Transverse colon (tissue), 4 donors: ENCODE measurements at regions not wholly inside any gene's neighbourhood (a gene's known extent, or its start where the extent isn't known, plus 50 kb on each side); places are given as distances from the start of the nearest gene placed in this dataset.

ENCODE experiments used
- DNase-seq: peaks from one replicate; pipeline ENCODE4 v3.0.0-alpha.2; 2019
- H3K27ac ChIP-seq, 4 donors: fragments of 200-600 bp; sonication (generic); 2 replicates each; pipeline ENCODE4 v1.5.1; 2016 to 2018; ENCODE audit warnings: inconsistent platforms in 4 of 4
- H3K27me3 ChIP-seq: fragments of 200-600 bp; sonication (generic); 2 replicates; pipeline ENCODE4 v1.5.1; 2017; ENCODE audit warnings: inconsistent platforms
- H3K36me3 ChIP-seq, 4 donors: fragments of 200-600 bp; sonication (generic); 2 replicates each; pipeline ENCODE4 v1.5.1; 2017 to 2019; ENCODE audit warnings: inconsistent platforms in 4 of 4
- H3K4me1 ChIP-seq, 4 donors: fragments of 200-600 bp; sonication (generic); 2 replicates each; pipeline ENCODE4 v1.5.1; 2017 to 2020; ENCODE audit warnings: inconsistent platforms in 4 of 4
- H3K4me3 ChIP-seq, 4 donors: fragments of 200-600 bp; sonication (generic); 1 replicate in 1 of 4; 2 replicates in 3 of 4; pipeline versions ENCODE4 v1.5.1 to v1.6.1; 2017 to 2019; ENCODE audit warnings: inconsistent platforms in 4 of 4
- H3K9me3 ChIP-seq, 2 donors: fragments of 200-600 bp; sonication (generic); 2 replicates each; pipeline ENCODE4 v1.5.1; 2017 to 2019; ENCODE audit warnings: inconsistent platforms in 2 of 2
- EP300 ChIP-seq: sonication (generic); formaldehyde crosslinking; IDR thresholded peaks from one replicate; pipeline ENCODE4 v1.6.1; 2017; ENCODE audit warnings: antibody characterized with exemption, low read depth
- POLR2A ChIP-seq: fragments of 450-650 bp; IDR thresholded peaks from one replicate; pipeline ENCODE4 v1.6.1; 2016; ENCODE audit warnings: antibody characterized with exemption, mild to moderate bottlenecking, moderate library complexity
- POLR2AphosphoS5 ChIP-seq, 3 donors: sonication (generic); formaldehyde crosslinking; IDR thresholded peaks; one replicate each; pipeline ENCODE4 v1.6.1; 2016; ENCODE audit warnings: antibody characterized with exemption in 3 of 3
- WGBS, 2 donors: methylation state at CpG; one replicate each; pipeline ENCODE4 v1.1.5; 2018; ENCODE audit warnings: low coverage in 1 of 2; 5-methylcytosine and 5-hydroxymethylcytosine counted together
- in situ Hi-C, 4 donors: fragments of 200-750 bp; cut with MboI; loops; one replicate each; pipeline versions ENCODE4 v1.15.0 to v1.15.1; 2017; ENCODE audit warnings: low sequenced_read_pairs in 3 of 4, low pct_ligation_motif_present in 1 of 4, low pct_unique_long_range_greater_than_20kb in 1 of 4
- intact Hi-C: fragments of 100-400 bp; cut with DNase I; formaldehyde crosslinking; loops from one replicate; pipeline ENCODE4 v1.15.1; 2023; ENCODE audit warnings: low total_unique reads
- TF ChIP-seq, protein P1 (sequence below), 5 experiments: fragments of 200-600 bp in 3 of 5; fragments of 450-650 bp in 2 of 5; sonication (generic) in 3 of 5; IDR thresholded peaks; 1 replicate in 2 of 5; 2 replicates in 3 of 5; pipeline ENCODE4 v1.5.1; 2016 to 2017; ENCODE audit warnings: antibody characterized with exemption in 5 of 5, inconsistent platforms in 3 of 5, mild to moderate bottlenecking in 2 of 5, moderate library complexity in 1 of 5

GRCh38 chr1:57844382-57844980, 420.6 kb upstream of the DAB1 start:
- H3K4me1 ChIP-seq = no peaks in the 10 kb centered on the region
- H3K4me3 ChIP-seq = no peak overlapping the region
- in situ Hi-C loops (no loop called here), intact Hi-C loops (no loop called here)
- TF ChIP-seq, protein P1, sequence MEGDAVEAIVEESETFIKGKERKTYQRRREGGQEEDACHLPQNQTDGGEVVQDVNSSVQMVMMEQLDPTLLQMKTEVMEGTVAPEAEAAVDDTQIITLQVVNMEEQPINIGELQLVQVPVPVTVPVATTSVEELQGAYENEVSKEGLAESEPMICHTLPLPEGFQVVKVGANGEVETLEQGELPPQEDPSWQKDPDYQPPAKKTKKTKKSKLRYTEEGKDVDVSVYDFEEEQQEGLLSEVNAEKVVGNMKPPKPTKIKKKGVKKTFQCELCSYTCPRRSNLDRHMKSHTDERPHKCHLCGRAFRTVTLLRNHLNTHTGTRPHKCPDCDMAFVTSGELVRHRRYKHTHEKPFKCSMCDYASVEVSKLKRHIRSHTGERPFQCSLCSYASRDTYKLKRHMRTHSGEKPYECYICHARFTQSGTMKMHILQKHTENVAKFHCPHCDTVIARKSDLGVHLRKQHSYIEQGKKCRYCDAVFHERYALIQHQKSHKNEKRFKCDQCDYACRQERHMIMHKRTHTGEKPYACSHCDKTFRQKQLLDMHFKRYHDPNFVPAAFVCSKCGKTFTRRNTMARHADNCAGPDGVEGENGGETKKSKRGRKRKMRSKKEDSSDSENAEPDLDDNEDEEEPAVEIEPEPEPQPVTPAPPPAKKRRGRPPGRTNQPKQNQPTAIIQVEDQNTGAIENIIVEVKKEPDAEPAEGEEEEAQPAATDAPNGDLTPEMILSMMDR (IDR thresholded peaks at IDR 0.05) = no peak
- no peak for TF ChIP-seq EP300
- TF ChIP-seq POLR2A = no peak
- TF ChIP-seq POLR2AphosphoS5 (IDR thresholded peaks at IDR 0.05) = no peak
- no peak for DNase-seq
- H3K27ac ChIP-seq = no peak overlapping the region
- H3K36me3 ChIP-seq = no peaks in the 10 kb centered on the region
- no peaks in the 10 kb centered on the region for H3K27me3 ChIP-seq
- 81 to 84% methylated on average over 2 to 3 of the region's 3 CpGs for WGBS, 2 donors
- H3K9me3 ChIP-seq = peaks cover 0 to 8% of the 10 kb centered on the region in 2 donors

- Histone ChIP-seq H3K4me1 (no peaks in the 10 kb centered on the region), H3K27ac (no peak overlapping the region), H3K4me3 (no peak overlapping the region), H3K27me3 (no peaks in the 10 kb centered on the region), H3K36me3 (no peaks in the 10 kb centered on the region), H3K9me3 (peaks cover 0 to 8% of the 10 kb centered on the region in 2 donors)
- intact Hi-C loops (no loop called here), in situ Hi-C loops (no loop called here)
- no peak for DNase-seq
- TF ChIP-seq EP300 = no peak
- TF ChIP-seq POLR2AphosphoS5 (IDR thresholded peaks at IDR 0.05) = no peak
- TF ChIP-seq, protein P1 (IDR thresholded peaks at IDR 0.05) = no peak
- no peak for TF ChIP-seq POLR2A
Observed at GRCh38 chr1:57843760-57844159, 419.9 kb upstream of the DAB1 start.

- no peak overlapping the region for H3K27ac ChIP-seq
- WGBS, 2 donors = 53% methylated on average over 1 of the region's 1 CpG
- H3K36me3 ChIP-seq = no peaks in the 10 kb centered on the region
- H3K4me3 ChIP-seq = no peak overlapping the region
- no peaks in the 10 kb centered on the region for H3K4me1 ChIP-seq
- in situ Hi-C loops (no loop called here), intact Hi-C loops (no loop called here)
- DNase-seq = no peak
- TF ChIP-seq POLR2AphosphoS5 (IDR thresholded peaks at IDR 0.05) = no peak
- TF ChIP-seq, protein P1 (IDR thresholded peaks at IDR 0.05) = no peak
- TF ChIP-seq POLR2A = no peak
- no peak for TF ChIP-seq EP300
- peaks cover 4% of the 10 kb centered on the region for H3K27me3 ChIP-seq
- peaks cover 0 to 8% of the 10 kb centered on the region in 2 donors for H3K9me3 ChIP-seq
Observed at GRCh38 chr1:57839526-57839925, 415.7 kb upstream of the DAB1 start.

- no peak overlapping the region for H3K4me3 ChIP-seq
- no peak for DNase-seq
- H3K4me1 ChIP-seq = no peaks in the 10 kb centered on the region
- no peak overlapping the region for H3K27ac ChIP-seq
- no peaks in the 10 kb centered on the region for H3K36me3 ChIP-seq
- in situ Hi-C loops (no loop called here), intact Hi-C loops (no loop called here)
- 88 to 100% methylated on average over 1 of the region's 1 CpG for WGBS, 2 donors
- peaks cover 0 to 8% of the 10 kb centered on the region in 2 donors for H3K9me3 ChIP-seq
- H3K27me3 ChIP-seq = peaks cover 4% of the 10 kb centered on the region
- TF ChIP-seq POLR2A = no peak
- TF ChIP-seq POLR2AphosphoS5 (IDR thresholded peaks at IDR 0.05) = no peak
- TF ChIP-seq, protein P1 (IDR thresholded peaks at IDR 0.05) = no peak
- no peak for TF ChIP-seq EP300
Observed at GRCh38 chr1:57839067-57839466, 415.2 kb upstream of the DAB1 start.
